HK-2 (cell line): ENCODE measurements at regions not wholly inside any gene's neighbourhood (a gene's known extent, or its start where the extent isn't known, plus 50 kb on each side); places are given as distances from the start of the nearest gene placed in this dataset.
"Not testable (repeated sequence)": the region's sequence is repeated elsewhere in the genome, so short reads cannot be mapped to it uniquely, and the experiment has no call there.

Source experiments
- DNase-seq: peaks from one replicate; pipeline ENCODE4 v3.0.0-alpha.2; 2018; ENCODE audit not compliant: unreplicated experiment

DNA sequence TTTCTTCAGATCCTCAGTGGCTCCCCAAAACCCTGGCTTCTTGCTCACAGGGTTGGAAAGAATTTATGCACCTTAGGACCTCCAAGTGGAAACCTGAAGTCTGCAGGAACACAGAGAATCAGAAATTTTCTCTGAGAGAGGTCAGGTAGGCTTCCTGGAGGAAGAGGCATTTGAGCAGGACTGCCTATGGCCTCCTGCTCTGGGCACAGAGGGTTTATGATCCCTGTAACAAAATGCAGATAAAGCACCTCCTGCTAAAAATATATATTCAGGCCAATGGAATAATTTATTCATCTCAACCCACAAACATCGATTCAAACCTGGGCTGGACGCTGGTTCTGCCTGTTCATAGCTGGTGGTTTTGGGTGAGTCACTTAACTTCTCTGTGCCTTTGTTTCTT is 68.1 kb upstream of the FGF3 start:
- DNase-seq = no peak

DNA sequence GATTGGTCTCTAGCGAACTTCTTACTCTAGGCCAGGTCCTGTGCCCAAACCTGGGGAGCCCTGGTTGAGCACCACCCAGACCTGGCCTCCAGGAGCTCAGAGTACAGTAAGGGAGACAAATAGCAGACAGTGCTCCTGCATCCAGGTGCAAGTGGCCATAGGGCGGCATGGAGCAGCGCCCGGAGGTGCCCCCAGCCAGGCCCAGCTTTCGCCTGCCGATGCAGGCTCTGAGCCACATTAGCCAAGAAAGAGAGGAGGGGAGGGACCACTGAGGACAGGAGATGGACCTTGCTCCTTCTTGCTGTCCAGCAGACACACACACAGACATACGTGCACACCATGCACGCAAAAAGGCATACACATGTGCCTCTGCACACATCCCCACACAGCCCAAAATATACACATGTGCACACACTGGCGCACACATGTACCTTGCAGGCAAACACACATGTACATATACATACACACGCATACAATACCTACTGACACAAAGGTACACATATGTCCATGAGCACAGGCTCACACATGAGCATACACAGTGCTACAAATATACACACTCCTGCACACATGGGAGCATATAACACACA is 68.7 kb upstream of the FGF3 start:
- DNase-seq = no peak

DNA sequence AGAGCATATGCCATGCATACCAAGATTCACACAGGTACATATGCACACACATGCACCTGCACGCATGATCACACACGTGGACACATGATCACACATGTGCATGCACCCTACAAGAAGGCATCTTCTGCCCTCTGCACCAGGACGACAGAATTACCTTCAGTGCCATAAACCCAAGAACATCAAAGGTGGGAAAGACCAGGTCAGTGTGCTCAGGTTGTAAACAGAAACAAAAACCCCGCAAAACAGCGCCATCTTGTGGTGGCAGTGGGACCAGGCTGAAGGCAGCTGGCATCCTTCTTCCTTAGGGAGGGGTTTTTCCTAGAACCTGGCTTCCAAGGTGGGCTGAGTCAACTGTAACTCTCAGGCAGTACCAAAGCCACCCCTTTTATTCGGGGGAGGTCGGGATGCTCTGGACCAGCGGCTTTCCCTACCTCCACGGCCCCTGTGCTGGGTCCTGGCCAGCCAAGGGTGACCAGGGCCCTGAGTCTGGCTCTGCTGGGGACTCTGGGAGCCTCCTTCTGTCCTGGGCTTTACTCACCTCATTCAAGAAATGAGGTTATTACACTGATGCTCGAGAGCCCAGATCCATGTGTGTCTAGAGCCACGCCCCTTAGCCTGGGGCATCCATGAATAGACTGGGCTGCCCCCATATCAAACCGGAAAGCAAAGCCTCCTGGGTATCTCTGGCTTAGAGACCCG is 69.4 kb upstream of the FGF3 start:
- peak; percentile 67 for DNase-seq

- DNase-seq = no peak
Observed at GRCh38 chr11:69889400-69890318, 70.4 kb upstream of the FGF3 start.

GRCh38 chr11:69890476-69890875 is 71.3 kb upstream of the FGF3 start:
- DNase-seq = no peak

- DNase-seq = no peak
Observed at GRCh38 chr11:69891421-69892236, 72.4 kb upstream of the FGF3 start.

- no peak for DNase-seq
Observed at GRCh38 chr11:69892237-69892985, 73.2 kb upstream of the FGF3 start.

DNA sequence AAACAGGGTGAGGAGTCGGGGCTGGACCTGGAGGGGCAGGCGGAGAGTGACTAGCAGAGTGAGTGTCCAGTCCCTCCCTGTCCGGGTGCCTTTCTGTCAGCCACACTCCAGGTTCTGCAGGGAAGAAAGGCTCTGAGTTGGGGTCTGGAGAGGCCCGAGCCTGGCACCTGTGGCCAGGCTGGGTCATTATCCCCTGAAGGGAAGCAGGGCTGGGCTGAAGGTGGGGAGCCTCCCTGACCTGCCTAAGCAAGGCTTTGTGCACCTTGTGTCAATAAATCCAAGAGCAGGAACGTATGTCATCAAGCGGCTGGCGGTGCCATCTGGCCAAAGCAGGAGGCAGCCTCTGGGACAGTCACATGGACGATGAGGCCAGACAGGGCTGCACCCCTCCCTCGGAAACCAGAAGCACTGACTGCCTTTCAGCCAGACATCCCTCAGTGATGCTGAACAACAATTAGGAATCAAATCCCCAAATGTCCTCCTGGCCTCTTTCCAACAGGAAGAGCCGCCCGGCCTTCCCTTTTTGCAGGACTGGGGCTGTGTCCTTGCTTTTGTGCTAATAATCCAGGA is 73.9 kb upstream of the FGF3 start:
- DNase-seq = no peak

GRCh38 chr11:69893631-69894030 is 74.4 kb upstream of the FGF3 start:
- no peak for DNase-seq

GRCh38 chr11:69894181-69894611 is 75.0 kb upstream of the FGF3 start:
- DNase-seq = no peak

DNA sequence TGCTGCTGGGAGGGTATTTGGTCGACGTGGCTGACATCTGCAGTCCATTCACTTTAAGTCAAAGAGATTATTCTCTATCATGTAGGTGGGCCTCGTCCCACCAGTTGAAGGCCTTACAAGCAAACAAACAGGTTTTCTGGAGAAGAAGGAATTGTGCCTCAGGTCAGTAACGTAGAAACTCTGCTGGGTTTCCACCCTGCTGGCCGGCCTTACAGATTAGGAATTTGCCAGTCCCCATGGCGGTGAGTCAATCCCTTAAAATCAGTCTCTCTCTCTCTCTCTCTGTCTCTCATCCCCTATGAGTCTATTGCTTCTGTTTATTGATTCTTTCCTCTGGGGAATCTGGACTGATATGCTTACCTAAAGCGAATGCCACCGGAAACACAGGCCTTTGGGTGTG is 75.4 kb upstream of the FGF3 start:
- no peak for DNase-seq

GRCh38 chr11:69896250-69896649 is 77.0 kb upstream of the FGF3 start:
- DNase-seq = no peak

- no peak for DNase-seq
Observed at GRCh38 chr11:69898123-69898522, 78.9 kb upstream of the FGF3 start.

- DNase-seq = no peak
Observed at GRCh38 chr11:69899957-69900821, 81.0 kb upstream of the FGF3 start.

DNA sequence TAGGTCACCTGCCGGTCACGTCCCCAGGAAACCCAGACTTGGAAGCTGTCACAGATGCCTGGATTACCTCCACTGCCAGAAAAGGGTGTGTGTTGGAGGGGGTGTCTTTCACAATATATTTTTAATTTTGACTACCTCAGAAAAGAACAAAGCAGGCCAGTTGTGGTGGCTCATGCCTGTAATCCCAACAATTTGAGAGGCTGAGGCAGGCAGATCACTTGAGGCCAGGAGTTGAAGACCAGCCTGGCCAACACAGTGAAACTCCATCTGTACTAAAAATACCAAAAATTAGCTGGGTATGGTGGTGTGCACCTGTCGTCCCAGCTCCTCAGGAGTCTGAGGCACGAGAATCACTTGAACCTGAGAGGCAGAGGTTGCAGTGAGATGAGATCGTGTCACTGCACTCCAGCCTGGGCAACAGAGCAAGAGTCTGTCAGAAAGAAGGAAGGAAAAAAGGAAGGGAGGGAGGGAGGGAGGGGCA is 81.6 kb upstream of the FGF3 start:
- not testable (repeated sequence) for DNase-seq

GRCh38 chr11:69902337-69902736 is 83.1 kb upstream of the FGF3 start:
- DNase-seq = no peak

GRCh38 chr11:69903211-69903610 is 84.0 kb upstream of the FGF3 start:
- DNase-seq = no peak

GRCh38 chr11:69904161-69904973 is 85.2 kb upstream of the FGF3 start:
- DNase-seq = no peak
